GM12878 (cell line): ENCODE measurements at regions not wholly inside any gene's neighbourhood (a gene's known extent, or its start where the extent isn't known, plus 50 kb on each side); places are given as distances from the start of the nearest gene placed in this dataset.

ENCODE experiments used
- ATAC-seq: fragments of 200-7000 bp; cut with Tn5 transposase; 3 replicates; pipeline ENCODE4 v1.9.1; 2020; ENCODE audit warnings: mild to moderate bottlenecking, moderate library complexity
- BruUV-seq: library from RNA; stranded (reverse); fragments of 400-500 nt; replicated peaks from 2 replicates; lab custom pipeline; 2021; lab: Mats Ljungman, UMichigan
- CTCF ChIA-PET: fragments of 300-600 bp; sonication (Branson Sonifier 250); formaldehyde crosslinking; extraction: SDS; loops from one replicate; lab custom pipeline; 2021; ENCODE audit warnings: inconsistent platforms; lab: Yijun Ruan, JAX
- POLR2A ChIA-PET: fragments of 350-600 bp; formaldehyde crosslinking; extraction: SDS; loops from one replicate; lab custom pipeline; 2021; ENCODE audit warnings: inconsistent platforms; lab: Charles Lee
- RAD21 ChIA-PET: fragments of 300-600 bp; sonication (Branson Sonifier 250); formaldehyde crosslinking; loops from one replicate; lab custom pipeline; 2023; ENCODE audit warnings: antibody characterized with exemption; ENCODE audit not compliant: unreplicated experiment; lab: Charles Lee
- SMC1A ChIA-PET: fragments of 300-600 bp; sonication (Branson Sonifier 250); formaldehyde crosslinking; loops from one replicate; lab custom pipeline; 2023; ENCODE audit not compliant: unreplicated experiment, uncharacterized antibody; lab: Charles Lee
- DNase-seq: peaks from one replicate; pipeline ENCODE4 v3.0.0-alpha.2; 2011; ENCODE audit warnings: low read depth, low spot score
- FAIRE-seq: peaks from 3 replicates; lab custom pipeline; 2011; peaks lifted over from hg19 to GRCh38; lab: Jason Lieb, UNC
- H2AFZ ChIP-seq: 2 replicates; pipeline ENCODE4 v1.6.0; 2011; ENCODE audit warnings: low read depth, low read length, control low read depth; ENCODE audit not compliant: control insufficient read depth
- H3K27ac ChIP-seq: 2 replicates; pipeline ENCODE4 v1.5.1; 2011; ENCODE audit warnings: control low read depth; ENCODE audit not compliant: control insufficient read depth, insufficient read depth
- H3K27me3 ChIP-seq, 2 experiments: replicated peaks in 1 of 2; 2 replicates each; pipeline versions ENCODE4 v1.6.0 to v1.6.1; 2011; ENCODE audit warnings: low read length in 1 of 2; ENCODE audit not compliant: control insufficient read depth in 2 of 2, insufficient read depth in 2 of 2
- H3K36me3 ChIP-seq, 2 experiments: 2 replicates each; pipeline ENCODE4 v1.5.1; 2011; ENCODE audit warnings: low read length in 1 of 2; ENCODE audit not compliant: control insufficient read depth in 2 of 2, insufficient read depth in 2 of 2
- H3K4me1 ChIP-seq: 2 replicates; pipeline ENCODE4 v1.6.1; 2011; ENCODE audit warnings: mild to moderate bottlenecking, low read length, moderate library complexity, mixed read lengths; ENCODE audit not compliant: control insufficient read depth, insufficient read depth
- H3K4me2 ChIP-seq: 2 replicates; pipeline ENCODE4 v1.6.0; 2011; ENCODE audit warnings: control low read depth; ENCODE audit not compliant: control insufficient read depth, insufficient read depth
- H3K4me3 ChIP-seq: fragments of 200-600 bp; sonication (generic); 2 replicates; pipeline ENCODE4 v1.5.1; 2016
- H3K79me2 ChIP-seq: 2 replicates; pipeline ENCODE4 v1.6.0; 2011; ENCODE audit warnings: low read length; ENCODE audit not compliant: control insufficient read depth, insufficient read depth
- H3K9ac ChIP-seq: 2 replicates; pipeline ENCODE4 v1.8.0; 2011; ENCODE audit warnings: low read length, control low read depth, mixed read lengths; ENCODE audit not compliant: control insufficient read depth, insufficient read depth
- H3K9me3 ChIP-seq: replicated peaks from 3 replicates; pipeline ENCODE4 v1.5.1; 2011; ENCODE audit warnings: mild to moderate bottlenecking, low read length; ENCODE audit not compliant: control insufficient read depth, insufficient read depth
- H4K20me1 ChIP-seq: 2 replicates; pipeline ENCODE4 v1.6.0; 2011; ENCODE audit not compliant: control insufficient read depth, insufficient read depth
- ESRRA ChIP-seq: IDR thresholded peaks from 2 replicates; pipeline ENCODE4 v1.6.1; 2012; ENCODE audit warnings: mild to moderate bottlenecking, low read length, improper control_type of control experiment
- HDAC2 ChIP-seq: fragments of 200-600 bp; sonication (generic); IDR thresholded peaks from 2 replicates; pipeline ENCODE4 v1.6.1; 2017
- SIX5 ChIP-seq: IDR thresholded peaks from 2 replicates; pipeline ENCODE4 v1.6.1; 2011; ENCODE audit warnings: mild to moderate bottlenecking, low read depth, low read length, moderate library complexity; ENCODE audit not compliant: severe bottlenecking
- SRF ChIP-seq, 2 experiments: IDR thresholded peaks; 2 replicates each; pipeline ENCODE4 v1.6.1; 2011; ENCODE audit warnings: low read depth in 2 of 2, low read length in 2 of 2, mild to moderate bottlenecking in 1 of 2, moderate library complexity in 1 of 2
- YBX1 ChIP-seq: fragments of 450-650 bp; IDR thresholded peaks from 2 replicates; pipeline ENCODE4 v1.6.1; 2016; ENCODE audit warnings: antibody characterized with exemption
- ZBTB11 ChIP-seq: fragments of 450-650 bp; formaldehyde crosslinking; IDR thresholded peaks from 2 replicates; pipeline ENCODE4 v1.5.0; 2022; ENCODE audit warnings: mild to moderate bottlenecking, missing genetic modification characterization
- WGBS: methylation state at CpG from one replicate; pipeline ENCODE4 v1.1.6; 2016; ENCODE audit warnings: low lambda C conversion rate; ENCODE audit not compliant: insufficient replicate concordance, insufficient coverage; ENCODE audit errors: missing lambda C conversion rate; 5-methylcytosine and 5-hydroxymethylcytosine counted together
- in situ Hi-C: fragments of 300-500 bp; cut with MboI; formaldehyde crosslinking; loops from 9 replicates; pipeline ENCODE4 v1.14.3; 2018; ENCODE audit warnings: mixed read lengths
- intact Hi-C: fragments of 100-400 bp; cut with micrococcal nuclease; formaldehyde crosslinking; loops from one replicate; pipeline ENCODE4 v1.14.2; 2022; ENCODE audit not compliant: unreplicated experiment

- Histone ChIP-seq H3K27me3 (no peaks in the 10 kb centered on the region), H3K4me2 (no peak overlapping the region), H3K4me3 (no peak overlapping the region), H3K9ac (no peak overlapping the region), H3K79me2 (no peaks in the 10 kb centered on the region), H2AFZ (no peak overlapping the region), H3K9me3 (no peaks in the 10 kb centered on the region), H3K36me3 (no peaks in the 10 kb centered on the region), H4K20me1 (no peaks in the 10 kb centered on the region), H3K4me1 (no peaks in the 10 kb centered on the region), H3K27ac (no peak overlapping the region)
- intact Hi-C loops (no loop called here), in situ Hi-C loops (no loop called here)
- RAD21 ChIA-PET = no interaction called here
- CTCF ChIA-PET = no interaction called here
- POLR2A ChIA-PET = no interaction called here
- DNase-seq (no peak), ATAC-seq (no peak), FAIRE-seq (no peak)
- BruUV-seq = no TSS peak
- no peak for TF ChIP-seq SIX5
- no peak for TF ChIP-seq ESRRA
- no peak for TF ChIP-seq ZBTB11 (CRISPR knock-in tag)
- no peak for TF ChIP-seq HDAC2
- no peak for TF ChIP-seq YBX1
- TF ChIP-seq SRF (IDR thresholded peaks at IDR 0.05; ENCODE audit: low read depth in 2 of 2, low read length in 2 of 2) = no peak
- SMC1A ChIA-PET = no interaction called here
- 3% methylated on average over 2 of the region's 2 CpGs for WGBS
Measured at GRCh38 chr17:14446825-14447224, 145.9 kb downstream of the HS3ST3B1 start.
